NCI-H82 treated with DMSO at 0.1 percent for 48 hours (cell line): ENCODE measurements at regions not wholly inside any gene's neighbourhood (a gene's known extent, or its start where the extent isn't known, plus 50 kb on each side); places are given as distances from the start of the nearest gene placed in this dataset.
"Not testable (repeated sequence)": the region's sequence is repeated elsewhere in the genome, so short reads cannot be mapped to it uniquely, and the experiment has no call there.

Experiments
- DNase-seq: peaks from one replicate; lab custom pipeline; 2025; ENCODE audit not compliant: unreplicated experiment; lab: John Stamatoyannopoulos, UW

DNA sequence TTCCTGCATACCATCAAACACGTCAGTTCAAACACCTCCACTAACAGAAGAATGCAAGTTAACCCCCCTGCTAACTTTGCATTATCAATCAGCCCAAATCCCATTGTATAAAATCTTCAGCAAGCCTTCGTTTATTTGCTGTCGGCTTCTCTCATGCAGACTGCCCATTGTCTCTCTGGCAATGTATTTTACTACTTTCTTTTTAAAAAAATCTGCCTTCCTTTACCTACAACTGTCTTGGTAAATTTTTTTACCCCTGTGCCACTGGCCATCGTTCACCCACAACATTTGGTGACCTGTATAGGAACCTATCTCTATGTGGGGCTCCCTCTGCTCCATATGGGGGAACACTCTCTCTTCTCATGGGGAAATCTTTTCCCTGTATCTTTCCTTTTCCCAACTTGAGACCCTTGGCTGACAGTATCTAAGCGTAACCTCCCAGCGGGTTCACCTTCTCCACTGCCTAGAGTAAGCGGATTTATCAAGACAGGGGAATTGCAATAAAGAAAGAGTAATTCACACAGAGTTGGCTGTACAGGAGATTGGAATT is 244.6 kb downstream of the CPXCR1 start:
- DNase-seq, result no peak

DNA sequence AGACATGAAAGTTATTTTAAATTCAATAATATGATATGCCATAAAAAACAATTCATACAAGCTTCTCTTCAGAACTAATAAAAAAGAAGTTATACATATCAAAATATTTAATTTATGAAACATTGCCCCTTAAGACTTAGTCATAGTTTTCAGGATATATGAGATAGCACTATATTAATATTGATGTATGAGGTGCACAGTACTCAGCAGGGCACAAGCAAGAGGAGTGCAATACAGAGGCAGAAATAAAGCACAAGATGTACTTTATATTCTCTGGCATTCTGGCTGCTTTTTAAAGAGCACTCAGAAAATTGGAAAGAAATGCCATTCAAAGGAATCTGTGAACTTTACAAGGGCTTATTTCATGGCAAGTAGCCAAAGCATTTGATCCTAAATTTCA is 274.9 kb downstream of the CPXCR1 start:
- no peak for DNase-seq

DNA sequence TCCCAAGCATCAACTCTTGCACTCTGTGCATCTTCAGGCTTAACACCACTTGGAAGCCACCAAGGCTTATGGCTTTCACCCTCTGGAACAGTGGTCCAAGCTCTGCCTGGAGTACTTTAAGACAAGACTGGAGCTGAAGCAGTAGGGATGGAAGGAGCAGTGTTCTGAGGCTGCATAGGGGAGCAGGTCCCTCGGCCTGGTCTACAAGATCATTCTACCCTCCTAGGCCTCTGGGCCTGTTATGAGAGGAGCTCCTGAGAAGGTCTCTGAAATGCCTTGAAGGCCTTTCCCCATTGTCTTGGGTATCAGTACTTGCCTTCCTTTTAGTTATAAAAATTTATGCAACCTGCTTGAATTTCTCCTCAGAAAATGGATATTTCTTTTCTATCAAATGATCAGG is 286.7 kb downstream of the CPXCR1 start:
- no peak for DNase-seq

DNA sequence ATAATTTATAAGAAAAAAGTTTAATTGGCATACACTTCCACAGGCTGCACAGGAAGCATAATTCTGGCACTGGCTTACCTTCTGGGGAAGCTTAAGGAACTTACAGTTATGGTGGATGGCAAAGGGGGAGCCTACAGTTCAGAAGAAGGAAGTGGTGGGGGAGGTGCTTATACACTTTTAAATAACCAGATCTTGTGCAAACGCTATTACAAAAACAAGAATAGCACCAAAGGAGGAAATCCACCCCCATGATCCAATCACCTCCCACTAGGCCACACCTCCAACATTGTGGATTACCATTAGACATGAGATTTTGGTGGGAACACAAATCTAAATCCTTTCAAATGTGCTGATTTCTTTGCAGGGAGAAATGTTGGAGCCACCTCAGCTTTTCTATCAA is 287.7 kb downstream of the CPXCR1 start:
- no peak for DNase-seq

GRCh38 chrX:89053223-89053622 is 306.2 kb downstream of the CPXCR1 start:
- no peak for DNase-seq

- DNase-seq, result not testable (repeated sequence)
Observed at GRCh38 chrX:89099587-89099986, 352.6 kb downstream of the CPXCR1 start.

GRCh38 chrX:89124985-89125384 is 378.0 kb downstream of the CPXCR1 start:
- no peak for DNase-seq
